Tibial artery (tissue), 4 donors: ENCODE measurements at regions not wholly inside any gene's neighbourhood (a gene's known extent, or its start where the extent isn't known, plus 50 kb on each side); places are given as distances from the start of the nearest gene placed in this dataset.

Experiments used
- DNase-seq, 2 donors: peaks; one replicate each; pipeline ENCODE4 v3.0.0-alpha.2; 2019
- H3K27ac ChIP-seq, 2 donors: fragments of 200-600 bp; sonication (generic) in 1 of 2; 1 replicate in 1 of 2; 2 replicates in 1 of 2; pipeline ENCODE4 v1.5.1; 2018 to 2019; ENCODE audit warnings: mild to moderate bottlenecking in 1 of 2
- H3K27me3 ChIP-seq, 2 donors: fragments of 200-600 bp; sonication (generic) in 1 of 2; one replicate each; pipeline versions ENCODE4 v1.5.1 to v1.6.0; 2016 to 2019
- H3K36me3 ChIP-seq, 3 donors: fragments of 200-600 bp; sonication (generic) in 2 of 3; one replicate each; pipeline ENCODE4 v1.5.1; 2016 to 2019; ENCODE audit warnings: mild to moderate bottlenecking in 2 of 3
- H3K4me1 ChIP-seq, 4 donors: fragments of 200-600 bp; sonication (generic) in 2 of 4; 1 replicate in 3 of 4; 2 replicates in 1 of 4; pipeline ENCODE4 v1.5.1; 2016 to 2019
- H3K4me3 ChIP-seq, 2 donors: fragments of 200-600 bp; sonication (generic) in 1 of 2; 1 replicate in 1 of 2; 2 replicates in 1 of 2; pipeline ENCODE4 v1.5.1; 2018 to 2019; ENCODE audit warnings: mild to moderate bottlenecking in 2 of 2
- H3K9me3 ChIP-seq, 3 donors: fragments of 200-600 bp; sonication (generic) in 1 of 3; one replicate each; pipeline ENCODE4 v1.5.1; 2016 to 2019
- intact Hi-C: fragments of 100-400 bp; cut with DNase I; formaldehyde crosslinking; loops from one replicate; pipeline ENCODE4 v1.15.0; 2023; ENCODE audit warnings: low total_unique reads
- TF ChIP-seq, protein P1 (sequence below), 2 experiments: fragments of 200-600 bp in 1 of 2; fragments of 450-650 bp in 1 of 2; IDR thresholded peaks; one replicate each; pipeline ENCODE4 v1.5.1; 2017 to 2019; ENCODE audit warnings: antibody characterized with exemption in 2 of 2, mild to moderate bottlenecking in 1 of 2, moderate library complexity in 1 of 2

DNA sequence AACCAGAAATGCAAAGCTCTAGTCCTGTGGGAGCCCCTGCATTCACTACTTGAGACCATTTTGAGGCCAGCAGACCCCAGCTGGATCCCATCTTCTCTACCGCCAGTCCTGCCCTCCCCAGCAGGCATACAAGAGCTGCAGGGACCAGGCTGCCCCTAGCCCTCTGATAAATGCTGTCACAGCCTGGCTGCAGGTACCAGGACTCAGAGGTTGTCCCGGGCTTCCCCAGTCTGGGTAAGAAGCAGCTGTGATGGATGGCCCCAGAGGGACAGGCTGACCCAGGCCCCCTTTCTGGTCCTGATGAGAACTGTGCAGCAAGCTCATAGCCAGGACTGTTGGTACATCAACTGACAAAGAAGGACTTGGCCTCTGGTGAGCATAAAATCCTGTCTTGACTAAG, 132.9 kb upstream of the APCDD1 start:
- TF ChIP-seq, protein P1, sequence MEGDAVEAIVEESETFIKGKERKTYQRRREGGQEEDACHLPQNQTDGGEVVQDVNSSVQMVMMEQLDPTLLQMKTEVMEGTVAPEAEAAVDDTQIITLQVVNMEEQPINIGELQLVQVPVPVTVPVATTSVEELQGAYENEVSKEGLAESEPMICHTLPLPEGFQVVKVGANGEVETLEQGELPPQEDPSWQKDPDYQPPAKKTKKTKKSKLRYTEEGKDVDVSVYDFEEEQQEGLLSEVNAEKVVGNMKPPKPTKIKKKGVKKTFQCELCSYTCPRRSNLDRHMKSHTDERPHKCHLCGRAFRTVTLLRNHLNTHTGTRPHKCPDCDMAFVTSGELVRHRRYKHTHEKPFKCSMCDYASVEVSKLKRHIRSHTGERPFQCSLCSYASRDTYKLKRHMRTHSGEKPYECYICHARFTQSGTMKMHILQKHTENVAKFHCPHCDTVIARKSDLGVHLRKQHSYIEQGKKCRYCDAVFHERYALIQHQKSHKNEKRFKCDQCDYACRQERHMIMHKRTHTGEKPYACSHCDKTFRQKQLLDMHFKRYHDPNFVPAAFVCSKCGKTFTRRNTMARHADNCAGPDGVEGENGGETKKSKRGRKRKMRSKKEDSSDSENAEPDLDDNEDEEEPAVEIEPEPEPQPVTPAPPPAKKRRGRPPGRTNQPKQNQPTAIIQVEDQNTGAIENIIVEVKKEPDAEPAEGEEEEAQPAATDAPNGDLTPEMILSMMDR (IDR thresholded peaks at IDR 0.05), result no peak
- intact Hi-C loops, result no loop called here
- H3K4me1 ChIP-seq, result no peaks in the 10 kb centered on the region
- no peak for DNase-seq
- no peaks in the 10 kb centered on the region for H3K36me3 ChIP-seq
- H3K27ac ChIP-seq, result no peak overlapping the region
- H3K27me3 ChIP-seq, result no peaks in the 10 kb centered on the region
- no peaks in the 10 kb centered on the region for H3K9me3 ChIP-seq
- no peak overlapping the region for H3K4me3 ChIP-seq

DNA sequence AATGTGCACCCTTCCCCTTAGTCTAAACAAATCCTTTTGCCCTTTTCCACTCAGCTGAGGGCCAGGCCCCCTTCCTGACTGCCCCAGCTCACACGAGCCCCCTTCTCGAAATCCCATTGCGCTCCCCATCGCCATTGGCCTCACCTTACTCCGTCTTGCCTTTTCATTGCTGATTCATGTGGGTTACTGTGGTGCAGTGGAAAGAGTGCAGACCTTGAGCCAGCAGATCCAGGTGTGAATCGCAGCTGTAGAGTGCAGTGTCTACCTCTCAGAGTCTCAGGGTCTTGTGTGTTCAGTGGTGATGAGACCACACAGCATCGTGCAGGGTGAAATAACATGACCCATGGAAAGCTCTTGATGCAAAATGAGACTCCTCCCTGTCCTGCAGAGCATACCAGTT, 132.4 kb upstream of the APCDD1 start:
- H3K4me3 ChIP-seq, result no peak overlapping the region
- DNase-seq, result no peak
- no peaks in the 10 kb centered on the region for H3K9me3 ChIP-seq
- H3K36me3 ChIP-seq, result no peaks in the 10 kb centered on the region
- TF ChIP-seq, protein P1 (IDR thresholded peaks at IDR 0.05), result no peak
- no peaks in the 10 kb centered on the region for H3K27me3 ChIP-seq
- no peak overlapping the region for H3K27ac ChIP-seq
- H3K4me1 ChIP-seq, result no peaks in the 10 kb centered on the region
- intact Hi-C loops, result no loop called here

DNA sequence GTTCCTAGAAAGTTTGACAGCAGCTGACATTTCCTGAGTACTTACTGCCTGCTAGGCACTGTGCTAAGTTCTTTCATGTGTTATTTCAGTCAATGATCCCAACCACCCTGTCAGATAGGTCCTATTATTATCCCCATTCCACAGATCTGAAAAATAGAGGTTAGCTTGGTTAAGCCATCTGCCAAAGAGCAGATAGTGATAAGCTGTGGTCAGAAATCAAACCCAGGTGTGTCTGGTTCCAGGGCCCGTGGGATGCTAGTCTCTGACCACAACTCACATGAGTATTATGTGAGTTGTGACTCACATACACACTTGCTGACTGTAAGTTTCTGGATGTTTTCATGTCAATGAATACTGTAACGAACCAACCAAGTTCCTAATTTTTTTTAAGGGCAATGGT, 132.0 kb upstream of the APCDD1 start:
- Histone ChIP-seq H3K27ac (no peak overlapping the region), H3K36me3 (no peaks in the 10 kb centered on the region), H3K9me3 (no peaks in the 10 kb centered on the region), H3K4me1 (no peaks in the 10 kb centered on the region), H3K4me3 (no peak overlapping the region), H3K27me3 (no peaks in the 10 kb centered on the region)
- TF ChIP-seq, protein P1 (IDR thresholded peaks at IDR 0.05), result no peak
- intact Hi-C loops, result no loop called here
- no peak for DNase-seq

DNA sequence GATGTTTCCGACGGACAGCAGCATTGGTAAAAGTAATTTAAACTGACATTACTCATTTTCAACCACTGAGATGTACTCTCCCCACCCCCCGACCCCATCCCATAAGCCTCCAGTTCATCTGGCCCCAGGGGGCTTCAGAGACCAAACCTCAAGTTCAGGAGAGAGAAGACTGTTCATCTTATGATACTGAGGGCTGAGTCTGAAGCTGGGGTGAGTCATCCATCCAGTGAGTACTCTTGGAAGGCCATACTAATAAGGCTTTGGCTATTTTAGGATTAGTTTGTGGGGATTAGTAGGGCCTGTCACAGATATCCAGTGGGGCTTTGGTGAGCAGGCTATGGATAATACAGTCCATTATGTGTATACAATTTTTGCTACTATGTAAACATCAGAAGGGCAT, 125.3 kb upstream of the APCDD1 start:
- H3K4me1 ChIP-seq, result no peaks in the 10 kb centered on the region
- intact Hi-C loops, result no loop called here
- H3K9me3 ChIP-seq, result no peaks in the 10 kb centered on the region
- no peak overlapping the region for H3K27ac ChIP-seq
- TF ChIP-seq, protein P1 (IDR thresholded peaks at IDR 0.05), result no peak
- H3K4me3 ChIP-seq, result no peak overlapping the region
- H3K36me3 ChIP-seq, result no peaks in the 10 kb centered on the region
- H3K27me3 ChIP-seq, result no peaks in the 10 kb centered on the region
- DNase-seq, result no peak

DNA sequence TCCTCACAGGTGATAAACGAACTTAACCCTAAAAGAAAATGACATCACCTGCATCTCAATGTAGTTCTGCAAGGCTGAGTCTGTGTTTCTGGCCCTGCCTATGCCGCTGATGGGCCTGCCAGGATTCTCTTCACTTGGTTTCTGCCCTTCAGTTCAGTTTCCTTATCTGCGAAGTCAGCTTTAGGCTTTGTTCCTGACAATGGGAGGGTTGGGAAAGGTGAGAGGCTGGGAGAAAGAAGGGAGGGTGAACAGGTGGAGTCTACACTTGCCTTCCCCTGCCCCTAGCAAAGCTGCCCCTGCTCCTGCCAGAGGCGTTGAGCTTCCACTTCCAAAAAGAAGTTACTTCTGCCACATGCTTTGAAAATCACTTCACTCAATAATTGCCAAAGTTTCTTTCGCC, 124.0 kb upstream of the APCDD1 start:
- Histone ChIP-seq H3K36me3 (no peaks in the 10 kb centered on the region), H3K4me1 (no peaks in the 10 kb centered on the region), H3K4me3 (no peak overlapping the region), H3K27ac (no peak overlapping the region), H3K27me3 (no peaks in the 10 kb centered on the region), H3K9me3 (no peaks in the 10 kb centered on the region)
- TF ChIP-seq, protein P1 (IDR thresholded peaks at IDR 0.05), result no peak
- no peak for DNase-seq
- intact Hi-C loops, result no loop called here

DNA sequence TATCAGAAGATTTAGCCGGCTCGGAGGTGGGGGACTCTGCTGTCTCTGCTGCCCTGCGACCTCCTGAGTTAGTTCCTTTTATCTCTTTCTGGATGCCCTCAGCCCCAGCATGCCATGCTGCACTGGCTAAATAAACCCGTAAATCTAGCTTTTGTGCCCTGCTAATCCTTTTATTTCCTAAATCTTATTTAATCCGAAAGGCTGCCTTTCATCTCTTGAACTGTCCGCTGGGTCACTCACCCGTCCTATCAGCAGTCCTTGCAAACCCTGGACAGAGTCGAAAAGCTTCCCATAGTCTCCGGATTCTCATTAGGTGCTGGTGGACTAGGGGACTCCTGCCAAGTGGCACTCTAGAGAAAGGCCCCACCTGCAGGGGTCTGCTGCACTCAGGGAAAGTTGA, 122.0 kb upstream of the APCDD1 start:
- intact Hi-C loops, result no loop called here

More for the DNA sequence above, 122.0 kb upstream of the APCDD1 start:
- Histone ChIP-seq H3K4me3 (no peak overlapping the region), H3K27me3 (no peaks in the 10 kb centered on the region), H3K27ac (no peak overlapping the region), H3K9me3 (no peaks in the 10 kb centered on the region), H3K4me1 (no peaks in the 10 kb centered on the region), H3K36me3 (no peaks in the 10 kb centered on the region)
- DNase-seq, result no peak
- TF ChIP-seq, protein P1 (IDR thresholded peaks at IDR 0.05), result no peak
